CD4-positive, alpha-beta T cell treated with Interferon alpha-2 for 1 hour (primary cell): ENCODE measurements at regions not wholly inside any gene's neighbourhood (a gene's known extent, or its start where the extent isn't known, plus 50 kb on each side); places are given as distances from the start of the nearest gene placed in this dataset.

Experiments
- DNase-seq, 2 donors: peaks; one replicate each; pipeline ENCODE4 v3.0.0-alpha.2; 2020 to 2022

DNA sequence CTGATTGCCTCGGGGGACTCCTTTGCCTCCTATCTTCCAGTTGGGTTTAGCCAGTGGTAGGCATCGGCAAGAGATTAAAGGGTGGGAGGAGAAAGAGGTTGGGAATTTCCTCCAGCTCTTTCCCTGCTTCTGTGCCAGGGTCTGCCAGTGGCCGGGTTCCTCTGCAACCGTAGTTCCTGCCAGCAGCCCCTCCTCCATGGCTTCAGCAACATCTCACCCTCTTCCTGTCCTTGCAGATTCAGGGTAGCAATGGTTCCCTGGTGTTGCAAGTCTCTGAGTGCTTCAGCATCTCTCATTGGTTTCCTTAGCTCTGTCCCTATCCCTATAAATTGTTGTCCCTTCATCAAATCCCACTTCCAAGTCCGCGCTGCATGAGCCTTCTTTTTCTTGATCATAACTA, 223.1 kb upstream of the JUN start:
- DNase-seq, result no peak

DNA sequence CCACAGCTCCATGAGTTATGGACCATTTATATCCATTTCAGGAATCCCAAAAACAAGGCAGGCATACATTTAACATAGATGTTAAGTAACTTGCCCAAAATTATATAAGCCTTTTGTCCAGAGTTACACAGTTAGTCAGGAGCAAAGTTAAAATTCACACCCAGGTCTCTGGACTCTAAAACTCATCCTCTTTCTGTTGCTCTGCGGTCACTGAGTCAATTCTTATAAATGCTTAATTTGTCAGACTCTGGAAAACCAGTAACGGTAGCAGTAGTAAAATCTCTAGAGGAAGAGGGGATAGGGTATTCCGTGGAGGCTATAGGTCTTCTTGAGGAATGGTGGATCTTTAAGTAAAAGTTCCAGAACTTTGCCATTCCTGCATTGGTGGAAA, 223.6 kb upstream of the JUN start:
- no peak for DNase-seq

GRCh38 chr1:59007820-59008598, 224.2 kb upstream of the JUN start:
- no peak for DNase-seq

DNA sequence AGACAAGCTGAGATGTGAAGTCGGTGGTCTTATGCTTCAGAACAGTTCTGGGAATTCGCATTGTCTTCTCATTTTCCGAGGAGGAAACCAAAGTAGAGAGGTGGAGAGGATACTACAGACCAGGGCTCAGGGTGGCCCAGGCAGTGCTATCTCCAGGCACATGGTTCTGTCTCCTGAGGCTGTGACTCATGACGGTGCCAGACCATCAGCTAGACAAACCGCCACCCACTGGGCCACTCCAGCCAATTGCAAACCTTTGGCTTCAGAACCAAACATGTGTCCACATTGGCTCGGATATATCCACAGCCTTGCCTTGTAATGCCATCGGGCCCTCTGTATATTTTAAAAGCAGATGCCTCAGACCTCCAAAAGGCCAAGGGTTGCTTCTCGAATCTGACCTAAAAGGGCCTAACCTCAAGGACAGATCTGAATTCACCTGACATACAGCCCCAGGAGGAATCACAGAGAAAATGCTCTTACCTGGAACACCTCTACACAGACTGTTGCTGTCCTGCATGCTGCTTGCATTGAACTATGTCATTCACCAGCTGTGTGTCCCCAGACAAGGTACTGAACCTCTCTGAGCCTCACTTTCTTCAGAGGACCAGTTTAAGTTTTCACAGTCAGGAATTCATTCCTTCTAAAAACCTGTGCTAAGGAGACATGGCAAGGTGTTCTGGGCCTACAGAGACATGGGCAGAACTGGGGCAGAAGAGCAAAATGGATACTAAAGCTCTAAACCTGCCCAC, 224.9 kb upstream of the JUN start:
- DNase-seq, result no peak

GRCh38 chr1:59011663-59012062, 227.8 kb upstream of the JUN start:
- no peak for DNase-seq

DNA sequence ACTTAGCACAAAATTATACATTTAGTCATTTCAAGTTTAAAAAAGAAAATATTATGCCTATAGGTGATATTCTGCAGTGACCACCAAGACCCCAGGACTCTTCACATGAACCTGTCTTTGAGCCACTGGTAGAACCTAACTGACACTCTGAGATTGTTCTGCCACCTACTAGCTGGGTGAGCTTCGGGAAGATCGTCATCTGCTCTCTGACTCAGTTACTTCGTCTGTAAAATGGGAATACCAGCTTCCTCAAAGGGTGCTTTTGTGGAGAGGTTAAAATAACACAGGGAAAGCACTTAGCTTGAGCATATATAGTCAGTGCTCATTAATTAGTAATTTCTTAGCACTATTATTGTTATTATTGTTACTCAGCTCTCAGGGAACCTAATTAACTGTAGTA, 228.5 kb upstream of the JUN start:
- DNase-seq, result no peak

GRCh38 chr1:59013276-59013927, 229.6 kb upstream of the JUN start:
- no peak for DNase-seq

DNA sequence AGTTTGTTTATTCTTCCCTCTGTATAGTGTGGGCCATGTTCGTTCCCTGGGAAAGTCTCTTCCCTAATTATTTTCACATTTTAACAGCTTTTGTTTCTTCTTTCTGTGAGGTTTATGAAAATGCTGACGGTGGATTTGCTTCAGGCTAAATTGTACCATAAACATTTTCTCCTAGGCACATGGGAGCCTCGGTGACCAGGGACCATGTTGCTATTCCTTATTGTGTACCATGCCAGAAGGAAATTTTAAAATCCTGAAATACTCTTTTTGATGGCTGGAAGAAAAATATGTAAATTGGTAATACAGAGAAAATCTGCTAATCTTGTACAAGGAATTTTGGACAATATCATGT, 230.1 kb upstream of the JUN start:
- DNase-seq, result no peak

DNA sequence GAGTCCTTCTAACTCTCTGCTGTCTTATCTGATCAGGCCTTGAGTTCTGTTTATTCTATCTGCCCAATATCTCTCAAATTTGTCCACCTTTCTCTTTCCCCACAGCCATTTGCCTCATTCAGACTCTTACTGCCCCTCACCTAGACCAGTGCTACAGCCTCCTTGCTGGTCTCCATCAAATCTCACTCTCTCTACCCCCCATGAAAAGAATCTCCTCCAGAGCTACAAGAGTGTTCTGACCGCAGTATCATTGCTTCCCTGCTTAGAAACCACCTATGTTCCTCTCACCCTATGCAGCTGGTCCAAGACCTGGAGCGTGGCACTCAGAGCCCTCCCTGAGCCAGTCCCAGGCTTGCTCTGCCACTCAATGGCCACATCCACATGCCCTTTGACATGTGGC, 231.0 kb upstream of the JUN start:
- DNase-seq, result no peak

DNA sequence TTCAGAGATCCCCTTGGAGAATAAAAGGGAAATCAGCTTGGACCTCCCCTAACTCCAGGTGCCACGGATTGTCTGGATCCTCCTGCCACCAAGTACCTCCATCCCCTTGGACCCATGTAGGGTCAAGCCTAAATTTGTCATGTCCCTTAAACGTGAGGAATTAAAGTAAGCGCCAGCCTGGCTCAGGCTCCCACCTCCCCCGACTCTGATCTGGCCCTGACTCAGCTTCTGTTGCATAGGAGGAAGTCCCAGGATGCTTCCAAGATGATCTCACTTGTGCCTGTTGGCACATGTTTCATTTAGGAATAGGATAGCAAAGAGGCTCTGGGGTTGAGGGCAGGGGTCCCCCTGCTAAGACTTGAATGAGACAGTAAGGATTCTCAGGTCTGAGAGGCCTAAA, 231.9 kb upstream of the JUN start:
- DNase-seq, result no peak

DNA sequence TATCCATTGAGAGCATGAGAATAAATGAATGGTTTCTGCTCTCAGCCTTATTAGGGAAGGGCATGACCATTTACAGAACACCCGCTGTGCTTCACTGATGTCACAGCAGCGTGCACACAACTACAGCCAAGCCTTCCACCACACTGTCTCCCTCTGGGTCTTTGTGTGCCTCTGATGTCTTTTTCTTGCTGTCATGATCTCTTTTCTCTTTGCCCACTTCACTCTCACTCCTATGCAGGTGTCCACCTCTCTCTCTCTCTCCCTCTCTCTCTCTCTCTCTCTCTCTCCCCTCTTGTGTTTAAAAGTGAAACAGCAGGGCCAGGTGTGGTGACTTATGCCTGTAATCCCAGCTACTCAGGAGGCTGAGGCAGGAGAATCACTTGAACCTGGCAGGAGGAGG, 232.5 kb upstream of the JUN start:
- no peak for DNase-seq

GRCh38 chr1:59017501-59018231, 233.8 kb upstream of the JUN start:
- DNase-seq, result no peak

DNA sequence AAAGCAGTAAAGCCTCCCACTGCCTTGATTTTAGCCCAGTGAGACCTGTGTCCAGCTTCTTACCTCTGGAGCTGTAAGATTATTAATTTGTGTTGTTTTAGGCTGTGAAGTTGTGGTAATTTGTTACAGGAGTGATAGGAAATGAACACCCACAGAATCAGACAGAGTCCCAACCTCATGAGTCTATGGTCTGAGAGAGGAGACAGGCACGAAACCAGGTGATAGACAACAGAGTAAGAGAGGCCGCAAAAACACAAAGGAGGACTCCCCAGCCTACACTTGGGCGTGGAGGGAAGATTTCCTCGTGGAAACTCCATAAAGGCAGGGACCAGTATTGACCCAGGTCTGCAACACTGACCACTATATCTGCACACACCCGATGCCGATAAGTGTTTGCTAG, 234.6 kb upstream of the JUN start:
- DNase-seq, result peak in 1 of 2 donors; percentile 10

DNA sequence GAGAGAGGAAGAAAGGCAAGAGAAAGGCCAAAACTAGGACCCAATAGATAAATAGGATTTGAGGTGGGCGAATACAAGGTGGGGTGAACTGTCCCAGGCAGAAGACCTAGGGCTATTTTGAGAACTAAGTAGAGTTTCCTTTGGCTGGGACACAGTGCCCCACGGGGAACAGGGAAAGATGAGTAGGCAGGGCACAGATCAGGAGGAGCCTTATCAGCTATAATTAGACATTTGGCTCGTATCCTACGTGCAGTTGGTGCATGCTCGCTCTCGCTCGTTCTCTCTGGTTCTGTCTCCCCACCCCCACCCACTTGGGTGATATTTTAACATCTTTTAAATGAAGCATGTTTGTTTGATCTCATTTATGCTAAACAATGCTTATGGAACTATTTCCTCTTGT, 235.0 kb upstream of the JUN start:
- DNase-seq, result no peak

DNA sequence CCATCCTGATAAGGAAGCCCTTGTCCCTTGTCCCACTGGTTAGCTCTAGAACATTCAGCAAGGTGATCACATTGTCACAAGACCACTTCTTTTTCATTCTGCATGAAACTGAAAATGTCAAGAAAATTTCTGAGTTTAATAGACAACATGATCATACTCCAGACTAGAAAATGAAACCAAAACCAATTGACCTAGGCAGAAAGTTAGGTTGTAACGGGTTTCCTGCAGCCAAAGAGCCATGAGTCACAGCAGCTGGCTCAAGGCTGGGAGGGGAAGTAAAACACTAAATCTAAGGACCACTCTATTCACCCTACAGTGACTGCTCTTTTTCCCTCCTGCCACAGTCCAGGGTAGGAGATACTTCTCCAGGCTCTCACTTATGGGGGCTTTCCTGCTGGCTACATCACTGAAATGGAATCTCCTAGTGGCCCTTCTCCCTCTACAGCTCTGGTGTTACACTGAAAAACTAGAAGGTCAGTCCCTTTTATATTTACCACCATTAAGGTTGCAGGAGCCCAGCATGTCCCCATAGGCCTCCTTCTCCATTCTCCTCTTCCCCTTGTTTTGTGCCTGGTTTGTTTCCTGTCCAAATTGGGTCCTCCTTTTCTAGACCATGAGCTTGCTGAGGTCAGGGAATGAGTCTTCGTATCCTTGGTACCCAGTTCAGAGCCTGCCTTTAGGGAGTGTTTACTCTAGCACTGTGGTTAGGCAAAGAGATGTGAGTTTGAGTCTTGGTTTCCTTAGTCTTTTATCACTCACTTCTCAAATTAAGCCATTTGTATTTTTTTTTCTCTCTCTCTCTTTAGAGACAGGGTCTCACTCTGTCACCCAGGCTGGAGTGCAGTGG, 236.5 kb upstream of the JUN start:
- peak; percentile 67 to 72 for DNase-seq

DNA sequence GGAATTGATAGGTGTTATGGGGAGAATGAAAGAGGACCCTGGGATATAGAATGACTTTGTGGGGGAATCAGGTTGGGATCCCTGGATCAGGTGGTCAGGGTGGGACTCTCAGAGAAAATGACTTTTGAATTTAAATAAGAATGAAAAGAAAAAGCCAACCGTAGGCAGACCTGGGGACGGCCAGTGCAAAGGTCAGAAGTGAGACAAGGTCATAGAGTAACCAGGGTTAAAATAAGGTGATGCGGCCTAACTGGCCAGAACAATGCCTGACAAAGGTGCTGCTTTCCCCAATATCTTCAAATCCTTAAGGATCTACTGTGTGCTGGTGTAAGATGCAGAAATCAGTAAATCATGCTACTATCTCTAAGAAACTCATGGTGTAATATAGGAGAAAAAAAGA, 238.4 kb upstream of the JUN start:
- DNase-seq, result no peak

DNA sequence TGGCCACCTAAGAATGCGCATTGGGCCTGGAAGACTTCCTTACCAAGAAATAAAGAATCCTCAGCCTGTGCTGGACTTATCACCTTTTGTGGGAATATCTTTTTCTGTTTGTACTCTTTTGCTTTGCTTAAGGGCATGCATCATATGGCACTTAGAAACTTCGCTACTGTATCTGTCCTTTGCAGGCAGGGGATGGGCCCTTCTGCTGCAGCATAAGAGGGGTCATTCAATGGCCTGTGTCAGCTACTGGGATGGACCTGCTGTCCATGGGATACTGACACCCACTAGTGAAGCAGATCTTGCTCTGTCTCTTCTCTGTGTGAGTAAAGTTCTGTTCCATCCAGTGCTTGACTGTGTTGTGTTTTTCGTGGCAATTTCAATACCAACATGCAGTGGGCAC, 239.0 kb upstream of the JUN start:
- no peak for DNase-seq

DNA sequence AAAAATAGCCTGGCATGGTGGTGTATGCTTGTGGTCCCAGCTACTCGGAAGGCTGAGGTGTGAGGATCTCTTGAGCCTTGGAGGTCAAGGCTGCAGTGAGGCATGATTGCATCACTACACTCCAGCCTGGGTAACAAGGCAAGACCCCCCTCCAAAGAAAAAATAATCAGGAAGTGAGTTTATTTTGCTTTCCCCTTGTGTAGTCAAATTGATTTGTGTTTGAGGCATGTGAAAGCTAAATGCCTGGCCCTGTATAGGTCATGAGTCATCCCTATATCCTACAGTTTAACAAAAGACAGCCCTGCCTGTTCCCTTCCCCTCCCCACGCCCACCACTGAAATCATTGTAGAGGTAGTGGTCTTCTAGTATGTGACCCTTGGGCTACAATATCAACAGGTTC, 241.4 kb upstream of the JUN start:
- no peak for DNase-seq

DNA sequence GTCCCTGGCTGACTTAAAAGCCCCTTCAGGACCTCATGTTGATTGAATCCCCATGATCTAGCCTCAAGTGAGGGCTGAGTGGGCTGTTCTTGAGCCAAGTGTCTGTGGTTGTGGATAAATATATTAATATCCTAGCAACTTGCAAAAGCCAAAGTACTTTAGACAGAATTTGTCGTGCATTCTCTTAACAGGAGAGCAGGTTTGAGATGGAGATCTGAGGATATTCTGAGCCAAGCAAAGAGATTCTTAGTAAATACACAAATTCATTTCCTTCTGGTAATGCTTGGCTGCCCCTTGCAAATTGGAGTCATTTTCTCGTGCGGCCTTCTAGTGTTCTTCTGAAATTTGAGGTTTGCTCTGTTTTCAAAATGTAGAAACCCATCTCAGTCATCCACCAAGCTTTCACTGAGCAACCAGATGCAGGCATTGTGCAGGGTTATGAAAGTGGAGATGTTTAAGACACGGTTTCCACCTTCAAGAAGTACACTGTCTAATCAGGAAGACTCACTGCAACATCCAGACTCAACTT, 242.1 kb upstream of the JUN start:
- DNase-seq, result no peak

DNA sequence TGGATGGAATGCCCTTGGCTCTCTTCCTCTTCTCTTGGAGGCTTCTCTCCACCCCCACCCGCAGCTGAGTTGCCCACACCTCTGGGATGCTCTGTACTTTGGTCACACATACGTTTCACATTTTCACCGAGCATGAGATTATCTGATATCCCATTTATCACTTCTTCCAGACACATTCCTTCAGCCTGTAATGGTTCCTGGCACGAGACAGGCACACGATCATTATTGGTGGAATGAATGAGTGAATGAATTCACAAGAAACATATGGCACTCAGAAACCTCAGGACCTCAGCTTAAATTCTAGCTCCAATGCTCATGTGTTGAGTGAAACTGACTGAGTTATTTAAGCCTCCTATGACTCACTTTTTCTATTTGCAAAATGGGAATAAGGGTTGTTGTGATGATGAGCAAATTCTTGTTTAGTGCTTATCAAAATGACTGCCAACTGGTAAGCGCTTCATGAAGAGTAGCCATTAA, 242.7 kb upstream of the JUN start:
- DNase-seq, result no peak

GRCh38 chr1:59027177-59027576, 243.3 kb upstream of the JUN start:
- no peak for DNase-seq

DNA sequence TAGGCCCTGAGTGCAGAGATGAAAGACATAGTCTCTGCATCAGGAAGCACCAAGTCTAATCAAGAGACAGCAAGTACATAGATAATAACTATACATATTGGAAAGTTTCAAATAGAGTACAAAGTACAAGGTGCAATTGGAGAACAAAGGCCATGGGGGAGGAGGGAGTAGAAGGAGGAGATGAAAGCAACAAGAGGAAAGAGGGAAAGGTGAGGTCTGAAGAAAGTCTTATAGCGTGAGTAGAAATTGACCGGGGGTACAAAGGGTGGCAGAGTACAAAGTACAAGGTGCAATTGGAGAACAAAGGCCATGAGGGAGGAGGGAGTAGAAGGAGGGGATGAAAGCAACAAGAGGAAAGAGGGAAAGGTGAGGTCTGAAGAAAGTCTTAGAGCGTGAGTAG, 244.2 kb upstream of the JUN start:
- DNase-seq, result no peak
